ENCODE measurements at regions not wholly inside any gene's neighbourhood (a gene's known extent, or its start where the extent isn't known, plus 50 kb on each side); places are given as distances from the start of the nearest gene placed in this dataset.

GRCh38 chr11:95398437-95399112, 167.6 kb upstream of the SESN3 start:
- no peak for TF ChIP-seq CTCF (IDR thresholded peaks at IDR 0.05; ENCODE audit: low read depth, low read length)
- DNase-seq (ENCODE audit: extremely low read depth, low read depth) = no peak

GRCh38 chr11:95392644-95393043, 161.6 kb upstream of the SESN3 start:
- TF ChIP-seq CTCF (IDR thresholded peaks at IDR 0.05; ENCODE audit: low read depth, low read length) = no peak
- DNase-seq (ENCODE audit: extremely low read depth, low read depth) = no peak

- no peak for TF ChIP-seq CTCF (IDR thresholded peaks at IDR 0.05; ENCODE audit: low read depth, low read length)
- no peak for DNase-seq (ENCODE audit: extremely low read depth, low read depth)
These were observed 158.4 kb upstream of the SESN3 start for GRCh38 chr11:95389427-95389826.

GRCh38 chr11:95388086-95388485, 157.1 kb upstream of the SESN3 start:
- no peak for DNase-seq (ENCODE audit: extremely low read depth, low read depth)
- no peak for TF ChIP-seq CTCF (IDR thresholded peaks at IDR 0.05; ENCODE audit: low read depth, low read length)

- no peak for TF ChIP-seq CTCF (IDR thresholded peaks at IDR 0.05; ENCODE audit: low read depth, low read length)
- DNase-seq (ENCODE audit: extremely low read depth, low read depth) = no peak
These were observed 156.3 kb upstream of the SESN3 start for GRCh38 chr11:95387325-95387724.

GRCh38 chr11:95385577-95385976, 154.6 kb upstream of the SESN3 start:
- DNase-seq (ENCODE audit: extremely low read depth, low read depth) = no peak
- no peak for TF ChIP-seq CTCF (IDR thresholded peaks at IDR 0.05; ENCODE audit: low read depth, low read length)

- no peak for DNase-seq (ENCODE audit: extremely low read depth, low read depth)
- no peak for TF ChIP-seq CTCF (IDR thresholded peaks at IDR 0.05; ENCODE audit: low read depth, low read length)
These were observed 148.5 kb upstream of the SESN3 start for GRCh38 chr11:95379479-95379878.

All from AG09319 (cell line).